HL-60 (cell line): ENCODE measurements at regions not wholly inside any gene's neighbourhood (a gene's known extent, or its start where the extent isn't known, plus 50 kb on each side); places are given as distances from the start of the nearest gene placed in this dataset.

Experiments used
- DNase-seq, 2 experiments: peaks; one replicate each; pipeline ENCODE4 v3.0.0-alpha.2; 2010 to 2020; ENCODE audit warnings: low read depth in 1 of 2, low spot score in 1 of 2
- H3K27ac ChIP-seq: fragments of 250-450 bp; sonication (Bioruptor Pico); replicated peaks from 2 replicates; pipeline ENCODE4 v1.5.1; 2020; ENCODE audit warnings: mild to moderate bottlenecking, moderate library complexity
- H3K27me3 ChIP-seq: fragments of 250-450 bp; sonication (Bioruptor Pico); 2 replicates; pipeline ENCODE4 v1.5.1; 2021; ENCODE audit warnings: mild to moderate bottlenecking, moderate library complexity; ENCODE audit not compliant: insufficient read depth, poor library complexity, severe bottlenecking
- H3K4me3 ChIP-seq: replicated peaks from 2 replicates; pipeline ENCODE4 v1.5.1; 2011; ENCODE audit warnings: mild to moderate bottlenecking, control low read depth, low read length; ENCODE audit not compliant: insufficient read depth
- GABPA ChIP-seq: IDR thresholded peaks from 2 replicates; pipeline ENCODE4 v1.6.1; 2012; ENCODE audit warnings: low read depth
- POLR2AphosphoS5 ChIP-seq: IDR thresholded peaks from 2 replicates; pipeline ENCODE4 v1.6.1; 2012; ENCODE audit warnings: low read depth
- REST ChIP-seq: IDR thresholded peaks from 2 replicates; pipeline ENCODE4 v1.6.1; 2012; ENCODE audit warnings: low read depth; ENCODE audit not compliant: insufficient replicate concordance
- SPI1 ChIP-seq: IDR thresholded peaks from 2 replicates; pipeline ENCODE4 v1.6.1; 2012; ENCODE audit warnings: low read depth, mild to moderate bottlenecking, borderline replicate concordance
- TF ChIP-seq, protein P1 (sequence below): IDR thresholded peaks from one replicate; pipeline ENCODE4 v1.5.1; 2011; ENCODE audit warnings: low read length, control low read depth, inconsistent platforms; ENCODE audit not compliant: insufficient read depth

DNA sequence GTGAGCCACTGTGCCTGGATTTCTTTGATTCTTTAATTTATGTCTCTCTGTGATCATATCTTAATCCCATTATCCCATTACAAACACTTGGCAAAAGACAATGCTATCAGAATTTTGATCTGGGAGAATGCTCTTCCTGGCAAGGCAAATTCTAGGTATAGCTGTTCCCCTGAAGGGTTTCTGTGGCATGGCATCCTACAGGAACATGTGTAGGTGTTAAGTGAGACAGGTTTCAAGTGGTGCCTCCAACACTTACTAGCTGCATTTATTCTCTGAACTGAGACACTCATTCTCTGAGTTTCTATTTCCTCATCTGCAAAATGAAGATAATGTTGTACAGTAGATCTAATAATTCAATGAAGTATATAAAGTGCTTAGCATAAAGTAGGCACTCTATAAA lies 87.1 kb upstream of the CTTNBP2 start:
- no peak for DNase-seq
- no peak for TF ChIP-seq SPI1
- no peak for TF ChIP-seq GABPA
- no peak for TF ChIP-seq POLR2AphosphoS5
- no peak for TF ChIP-seq REST
- TF ChIP-seq, protein P1, sequence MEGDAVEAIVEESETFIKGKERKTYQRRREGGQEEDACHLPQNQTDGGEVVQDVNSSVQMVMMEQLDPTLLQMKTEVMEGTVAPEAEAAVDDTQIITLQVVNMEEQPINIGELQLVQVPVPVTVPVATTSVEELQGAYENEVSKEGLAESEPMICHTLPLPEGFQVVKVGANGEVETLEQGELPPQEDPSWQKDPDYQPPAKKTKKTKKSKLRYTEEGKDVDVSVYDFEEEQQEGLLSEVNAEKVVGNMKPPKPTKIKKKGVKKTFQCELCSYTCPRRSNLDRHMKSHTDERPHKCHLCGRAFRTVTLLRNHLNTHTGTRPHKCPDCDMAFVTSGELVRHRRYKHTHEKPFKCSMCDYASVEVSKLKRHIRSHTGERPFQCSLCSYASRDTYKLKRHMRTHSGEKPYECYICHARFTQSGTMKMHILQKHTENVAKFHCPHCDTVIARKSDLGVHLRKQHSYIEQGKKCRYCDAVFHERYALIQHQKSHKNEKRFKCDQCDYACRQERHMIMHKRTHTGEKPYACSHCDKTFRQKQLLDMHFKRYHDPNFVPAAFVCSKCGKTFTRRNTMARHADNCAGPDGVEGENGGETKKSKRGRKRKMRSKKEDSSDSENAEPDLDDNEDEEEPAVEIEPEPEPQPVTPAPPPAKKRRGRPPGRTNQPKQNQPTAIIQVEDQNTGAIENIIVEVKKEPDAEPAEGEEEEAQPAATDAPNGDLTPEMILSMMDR: no peak
- no peak overlapping the region for H3K27ac ChIP-seq
- no peak overlapping the region for H3K4me3 ChIP-seq
- no peaks in the 10 kb centered on the region for H3K27me3 ChIP-seq

- DNase-seq: no peak
- Histone ChIP-seq H3K27ac (no peak overlapping the region), H3K27me3 (no peaks in the 10 kb centered on the region), H3K4me3 (no peak overlapping the region)
- TF ChIP-seq, protein P1: no peak
Observed at GRCh38 chr7:117961235-117961634, 88.0 kb upstream of the CTTNBP2 start.

DNA sequence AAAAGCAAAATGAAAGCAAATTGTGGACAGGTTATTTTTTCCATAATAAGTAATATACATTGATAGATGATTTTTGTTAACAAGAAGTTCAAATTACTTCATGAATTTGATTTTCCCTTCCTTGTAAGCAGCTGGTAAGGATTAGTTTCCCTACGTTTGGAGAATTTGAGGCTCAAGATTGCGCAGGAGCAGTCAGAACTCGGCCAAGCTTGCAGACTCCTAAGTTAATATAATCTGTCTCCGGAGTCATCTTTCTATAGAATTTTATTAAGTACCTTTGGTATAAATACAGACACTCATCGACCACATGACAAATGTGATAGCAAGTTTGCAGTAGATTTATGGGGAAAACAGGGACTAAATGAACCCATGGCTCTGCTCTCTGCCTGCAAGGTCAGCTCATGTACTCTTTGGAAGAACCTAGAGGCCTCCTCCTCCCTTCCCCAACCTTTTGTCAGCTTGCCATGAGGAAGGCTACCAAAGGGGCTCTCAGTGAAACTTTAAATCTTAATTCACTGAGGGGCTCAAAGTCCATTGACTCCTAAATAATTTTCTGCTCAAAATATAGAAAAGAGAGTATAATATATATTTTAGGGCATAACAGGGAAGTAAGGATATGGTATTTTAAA lies 89.2 kb upstream of the CTTNBP2 start:
- Histone ChIP-seq H3K4me3 (no peak overlapping the region), H3K27me3 (no peaks in the 10 kb centered on the region), H3K27ac (no peak overlapping the region)
- no peak for TF ChIP-seq POLR2AphosphoS5
- no peak for TF ChIP-seq GABPA
- TF ChIP-seq REST: no peak
- TF ChIP-seq, protein P1: no peak
- no peak for TF ChIP-seq SPI1
- DNase-seq: no peak
